ENCODE measurements at regions not wholly inside any gene's neighbourhood (a gene's known extent, or its start where the extent isn't known, plus 50 kb on each side); places are given as distances from the start of the nearest gene placed in this dataset.

- Mint-ChIP-seq H3K9me3 (ENCODE audit: low read depth) (no peaks in the 10 kb centered on the region), H3K36me3 (ENCODE audit: low read depth) (no peaks in the 10 kb centered on the region), H3K27ac (ENCODE audit: unreplicated experiment) (no peak overlapping the region), H3K4me1 (ENCODE audit: low read depth) (no peaks in the 10 kb centered on the region), H3K4me3 (ENCODE audit: unreplicated experiment) (no peak overlapping the region), H3K27me3 (ENCODE audit: low read depth) (no peaks in the 10 kb centered on the region)
- no peak for DNase-seq (ENCODE audit: low spot score)
- TF ChIP-seq CTCF (IDR thresholded peaks at IDR 0.05): no peak
These were observed 319.9 kb upstream of the RBMS1 start for GRCh38 chr2:160813506-160813858.

GRCh38 chr2:160816916-160817499 lies 323.4 kb upstream of the RBMS1 start:
- no peak overlapping the region for H3K27ac Mint-ChIP-seq (ENCODE audit: unreplicated experiment)
- no peak for TF ChIP-seq CTCF (IDR thresholded peaks at IDR 0.05)
- DNase-seq (ENCODE audit: low spot score): no peak

GRCh38 chr2:160820691-160821090 lies 327.1 kb upstream of the RBMS1 start:
- DNase-seq (ENCODE audit: low spot score): no peak
- Mint-ChIP-seq H3K27ac (ENCODE audit: unreplicated experiment) (no peak overlapping the region), H3K36me3 (ENCODE audit: low read depth) (peaks cover 18% of the 10 kb centered on the region), H3K4me3 (ENCODE audit: unreplicated experiment) (no peak overlapping the region), H3K9me3 (ENCODE audit: low read depth) (peaks cover 39% of the 10 kb centered on the region), H3K4me1 (ENCODE audit: low read depth) (no peaks in the 10 kb centered on the region), H3K27me3 (ENCODE audit: low read depth) (no peaks in the 10 kb centered on the region)
- no peak for TF ChIP-seq CTCF (IDR thresholded peaks at IDR 0.05)

More at GRCh38 chr2:160816916-160817499, 323.4 kb upstream of the RBMS1 start:
- H3K36me3 Mint-ChIP-seq (ENCODE audit: low read depth): no peaks in the 10 kb centered on the region
- no peak overlapping the region for H3K4me3 Mint-ChIP-seq (ENCODE audit: unreplicated experiment)
- peaks cover 8% of the 10 kb centered on the region for H3K9me3 Mint-ChIP-seq (ENCODE audit: low read depth)
- no peaks in the 10 kb centered on the region for H3K4me1 Mint-ChIP-seq (ENCODE audit: low read depth)
- no peaks in the 10 kb centered on the region for H3K27me3 Mint-ChIP-seq (ENCODE audit: low read depth)

GRCh38 chr2:160822006-160822405 lies 328.4 kb upstream of the RBMS1 start:
- Mint-ChIP-seq H3K4me1 (ENCODE audit: low read depth) (no peaks in the 10 kb centered on the region), H3K9me3 (ENCODE audit: low read depth) (peaks cover 46% of the 10 kb centered on the region), H3K36me3 (ENCODE audit: low read depth) (peaks cover 21% of the 10 kb centered on the region), H3K27me3 (ENCODE audit: low read depth) (no peaks in the 10 kb centered on the region), H3K4me3 (ENCODE audit: unreplicated experiment) (no peak overlapping the region), H3K27ac (ENCODE audit: unreplicated experiment) (no peak overlapping the region)
- DNase-seq (ENCODE audit: low spot score): no peak
- TF ChIP-seq CTCF (IDR thresholded peaks at IDR 0.05): no peak

- Mint-ChIP-seq H3K27ac (ENCODE audit: unreplicated experiment) (no peak overlapping the region), H3K27me3 (ENCODE audit: low read depth) (no peaks in the 10 kb centered on the region), H3K4me3 (ENCODE audit: unreplicated experiment) (no peak overlapping the region), H3K9me3 (ENCODE audit: low read depth) (peaks cover 57% of the 10 kb centered on the region), H3K4me1 (ENCODE audit: low read depth) (no peaks in the 10 kb centered on the region), H3K36me3 (ENCODE audit: low read depth) (peaks cover 21% of the 10 kb centered on the region)
- no peak for DNase-seq (ENCODE audit: low spot score)
- no peak for TF ChIP-seq CTCF (IDR thresholded peaks at IDR 0.05)
These were observed 331.8 kb upstream of the RBMS1 start for GRCh38 chr2:160825433-160825832.
